ENCODE measurements at regions not wholly inside any gene's neighbourhood (a gene's known extent, or its start where the extent isn't known, plus 50 kb on each side); places are given as distances from the start of the nearest gene placed in this dataset.

- no peaks in the 10 kb centered on the region for H3K4me1 ChIP-seq (ENCODE audit: control insufficient read depth in 1 of 2, low read depth in 2 of 2)
- no peaks in the 10 kb centered on the region for H3K9me3 ChIP-seq
- H3K27me3 ChIP-seq (replicated peaks; ENCODE audit: insufficient read depth) = no peaks in the 10 kb centered on the region
- H3K4me3 ChIP-seq = no peak overlapping the region
- no peak for TF ChIP-seq CTCF (IDR thresholded peaks at IDR 0.05)
- H3K27ac ChIP-seq = no peak overlapping the region
- no peak for ATAC-seq (ENCODE audit: insufficient number of reproducible peaks, low FRiP score, low read depth)
- no peak for DNase-seq (ENCODE audit: low spot score)
- no peaks in the 10 kb centered on the region for H3K36me3 ChIP-seq
Measured at GRCh38 chr13:21879263-21879914, 208.5 kb downstream of the FGF9 start.

GRCh38 chr13:21882766-21883165, 211.9 kb downstream of the FGF9 start:
- no peak overlapping the region for H3K27ac ChIP-seq
- no peaks in the 10 kb centered on the region for H3K4me1 ChIP-seq (ENCODE audit: control insufficient read depth in 1 of 2, low read depth in 2 of 2)
- H3K27me3 ChIP-seq (replicated peaks; ENCODE audit: insufficient read depth) = no peaks in the 10 kb centered on the region
- H3K9me3 ChIP-seq = no peaks in the 10 kb centered on the region
- no peak for DNase-seq (ENCODE audit: low spot score)
- no peak overlapping the region for H3K4me3 ChIP-seq
- ATAC-seq (ENCODE audit: insufficient number of reproducible peaks, low FRiP score, low read depth) = no peak
- TF ChIP-seq CTCF (IDR thresholded peaks at IDR 0.05) = no peak
- H3K36me3 ChIP-seq = no peaks in the 10 kb centered on the region

- Histone ChIP-seq H3K27ac (no peak overlapping the region), H3K36me3 (no peaks in the 10 kb centered on the region), H3K9me3 (no peaks in the 10 kb centered on the region), H3K27me3 (replicated peaks; ENCODE audit: insufficient read depth) (no peaks in the 10 kb centered on the region), H3K4me1 (ENCODE audit: control insufficient read depth in 1 of 2, low read depth in 2 of 2) (no peaks in the 10 kb centered on the region), H3K4me3 (no peak overlapping the region)
- no peak for DNase-seq (ENCODE audit: low spot score)
- ATAC-seq (ENCODE audit: insufficient number of reproducible peaks, low FRiP score, low read depth) = no peak
- no peak for TF ChIP-seq CTCF (IDR thresholded peaks at IDR 0.05)
Measured at GRCh38 chr13:21883713-21884112, 212.8 kb downstream of the FGF9 start.

DNA sequence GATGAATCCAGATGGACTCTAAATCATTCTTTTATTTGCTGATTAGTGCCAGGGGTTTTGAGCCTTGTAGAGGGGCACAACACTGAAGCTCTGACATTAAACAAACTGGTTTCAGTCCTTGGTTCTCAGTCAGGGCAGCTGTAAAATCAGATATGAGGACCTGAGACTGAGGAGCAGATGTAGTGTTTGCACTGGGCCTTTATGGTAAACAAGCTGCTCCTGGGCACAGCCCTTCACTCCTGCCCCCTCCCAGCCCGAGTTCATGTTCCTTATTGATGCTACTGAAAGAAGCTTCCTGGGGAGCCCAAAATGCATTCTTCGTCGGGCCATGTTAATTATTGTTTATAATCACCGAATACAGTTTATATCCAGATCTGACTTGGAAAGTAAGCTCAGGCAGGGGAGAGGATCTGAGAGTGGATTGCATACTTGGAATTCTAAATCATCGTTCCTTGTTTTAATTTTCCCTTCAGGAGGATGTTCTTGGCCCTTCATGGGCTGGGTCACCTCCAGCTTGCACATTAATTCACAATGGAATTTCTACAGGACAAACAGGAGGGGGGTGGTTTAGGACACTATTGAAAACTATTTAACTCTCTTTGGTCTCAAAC, 213.5 kb downstream of the FGF9 start:
- ATAC-seq (ENCODE audit: insufficient number of reproducible peaks, low FRiP score, low read depth) (no peak), DNase-seq (ENCODE audit: low spot score) (no peak)
- H3K4me3 ChIP-seq = no peak overlapping the region
- TF ChIP-seq CTCF (IDR thresholded peaks at IDR 0.05) = no peak
- H3K9me3 ChIP-seq = no peaks in the 10 kb centered on the region
- H3K4me1 ChIP-seq (ENCODE audit: control insufficient read depth in 1 of 2, low read depth in 2 of 2) = no peaks in the 10 kb centered on the region
- no peaks in the 10 kb centered on the region for H3K27me3 ChIP-seq (replicated peaks; ENCODE audit: insufficient read depth)
- no peaks in the 10 kb centered on the region for H3K36me3 ChIP-seq
- no peak overlapping the region for H3K27ac ChIP-seq

DNA sequence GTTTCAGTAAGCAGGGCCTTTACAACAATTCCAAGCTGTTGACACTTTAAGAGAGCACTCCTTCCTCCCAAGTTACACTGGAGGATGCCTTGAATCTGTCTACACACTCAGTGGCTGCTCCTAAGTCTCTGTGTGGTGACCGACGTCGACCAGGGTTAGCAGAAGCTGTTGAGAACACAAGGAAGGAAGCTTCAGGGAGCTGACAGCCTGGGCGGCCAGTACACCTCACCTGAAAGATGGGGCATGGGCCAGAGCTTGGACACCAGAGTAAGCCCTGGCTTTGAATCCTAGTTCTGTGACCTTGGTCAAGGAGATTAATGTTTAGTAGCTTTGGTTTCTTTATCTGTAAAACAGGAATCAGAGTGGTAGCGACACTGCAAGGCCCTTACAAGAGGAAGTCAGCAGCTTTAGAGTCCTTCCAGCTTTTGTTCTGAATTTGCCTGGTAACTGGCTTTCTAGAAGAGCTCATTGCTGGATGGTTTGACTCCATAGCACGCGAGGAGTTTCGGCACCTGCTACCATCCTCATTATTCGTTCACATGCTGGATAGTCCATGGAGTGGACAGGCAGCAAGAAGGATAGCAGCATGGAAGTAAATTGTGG, 214.2 kb downstream of the FGF9 start:
- H3K36me3 ChIP-seq = no peaks in the 10 kb centered on the region
- no peak for ATAC-seq (ENCODE audit: insufficient number of reproducible peaks, low FRiP score, low read depth)
- H3K27ac ChIP-seq = no peak overlapping the region
- DNase-seq (ENCODE audit: low spot score) = no peak
- H3K4me3 ChIP-seq = no peak overlapping the region
- no peaks in the 10 kb centered on the region for H3K9me3 ChIP-seq
- H3K27me3 ChIP-seq (replicated peaks; ENCODE audit: insufficient read depth) = no peaks in the 10 kb centered on the region
- TF ChIP-seq CTCF (IDR thresholded peaks at IDR 0.05) = no peak
- no peaks in the 10 kb centered on the region for H3K4me1 ChIP-seq (ENCODE audit: control insufficient read depth in 1 of 2, low read depth in 2 of 2)
